Endothelial cell (in vitro differentiated cells): ENCODE measurements at regions not wholly inside any gene's neighbourhood (a gene's known extent, or its start where the extent isn't known, plus 50 kb on each side); places are given as distances from the start of the nearest gene placed in this dataset.
"Not testable (repeated sequence)": the region's sequence is repeated elsewhere in the genome, so short reads cannot be mapped to it uniquely, and the experiment has no call there.

Experiments used
- DNase-seq: peaks from one replicate; pipeline ENCODE4 v3.0.0; 2021; ENCODE audit warnings: low spot score
- H3K27ac Mint-ChIP-seq: one replicate; pipeline ENCODE4 v1.8.0; 2021; ENCODE audit warnings: mixed read lengths, inconsistent platforms; ENCODE audit not compliant: unreplicated experiment
- H3K27me3 Mint-ChIP-seq: one replicate; pipeline ENCODE4 v1.8.0; 2021; ENCODE audit warnings: mild to moderate bottlenecking, moderate library complexity, mixed read lengths, inconsistent platforms; ENCODE audit not compliant: unreplicated experiment
- H3K36me3 Mint-ChIP-seq: one replicate; pipeline ENCODE4 v1.8.0; 2021; ENCODE audit warnings: mild to moderate bottlenecking, low read depth, mixed read lengths, inconsistent platforms; ENCODE audit not compliant: unreplicated experiment
- H3K4me1 Mint-ChIP-seq: one replicate; pipeline ENCODE4 v1.8.0; 2021; ENCODE audit warnings: mild to moderate bottlenecking, mixed read lengths, inconsistent platforms; ENCODE audit not compliant: unreplicated experiment
- H3K4me3 Mint-ChIP-seq: one replicate; pipeline ENCODE4 v1.8.0; 2021; ENCODE audit warnings: mild to moderate bottlenecking, mixed read lengths, inconsistent platforms; ENCODE audit not compliant: unreplicated experiment
- H3K9me3 Mint-ChIP-seq: one replicate; pipeline ENCODE4 v1.8.0; 2021; ENCODE audit warnings: mixed read lengths, inconsistent platforms; ENCODE audit not compliant: unreplicated experiment
- TF ChIP-seq, protein P1 (sequence below): fragments of 200-600 bp; sonication (generic); IDR thresholded peaks from one replicate; pipeline ENCODE4 v1.5.0; 2021; ENCODE audit warnings: antibody characterized with exemption; ENCODE audit not compliant: unreplicated experiment

DNA sequence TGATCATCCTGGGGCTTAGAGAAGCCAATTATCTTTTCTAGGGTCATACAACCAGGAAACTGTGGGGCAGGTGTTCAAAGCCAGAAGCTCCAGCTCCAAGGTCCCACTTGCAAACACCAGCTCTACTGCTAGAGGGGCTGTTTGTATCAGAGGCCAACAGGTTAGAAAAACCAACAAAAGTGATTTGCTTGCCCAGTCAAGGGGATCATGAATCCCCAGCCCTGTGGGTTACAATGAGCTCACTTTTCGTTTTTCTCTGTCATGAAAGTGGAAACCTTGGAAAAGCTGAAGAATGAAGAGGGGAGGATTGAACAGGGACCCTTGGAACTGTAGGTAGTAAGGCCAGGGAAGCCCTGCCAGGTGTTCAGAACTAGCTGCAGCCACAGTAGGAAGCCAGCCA, 119.2 kb downstream of the SPP2 start:
- Mint-ChIP-seq H3K4me1 (peaks cover 3% of the 10 kb centered on the region), H3K4me3 (no peak overlapping the region), H3K27me3 (peaks cover 2% of the 10 kb centered on the region), H3K36me3 (no peaks in the 10 kb centered on the region), H3K27ac (no peak overlapping the region), H3K9me3 (no peaks in the 10 kb centered on the region)
- TF ChIP-seq, protein P1, sequence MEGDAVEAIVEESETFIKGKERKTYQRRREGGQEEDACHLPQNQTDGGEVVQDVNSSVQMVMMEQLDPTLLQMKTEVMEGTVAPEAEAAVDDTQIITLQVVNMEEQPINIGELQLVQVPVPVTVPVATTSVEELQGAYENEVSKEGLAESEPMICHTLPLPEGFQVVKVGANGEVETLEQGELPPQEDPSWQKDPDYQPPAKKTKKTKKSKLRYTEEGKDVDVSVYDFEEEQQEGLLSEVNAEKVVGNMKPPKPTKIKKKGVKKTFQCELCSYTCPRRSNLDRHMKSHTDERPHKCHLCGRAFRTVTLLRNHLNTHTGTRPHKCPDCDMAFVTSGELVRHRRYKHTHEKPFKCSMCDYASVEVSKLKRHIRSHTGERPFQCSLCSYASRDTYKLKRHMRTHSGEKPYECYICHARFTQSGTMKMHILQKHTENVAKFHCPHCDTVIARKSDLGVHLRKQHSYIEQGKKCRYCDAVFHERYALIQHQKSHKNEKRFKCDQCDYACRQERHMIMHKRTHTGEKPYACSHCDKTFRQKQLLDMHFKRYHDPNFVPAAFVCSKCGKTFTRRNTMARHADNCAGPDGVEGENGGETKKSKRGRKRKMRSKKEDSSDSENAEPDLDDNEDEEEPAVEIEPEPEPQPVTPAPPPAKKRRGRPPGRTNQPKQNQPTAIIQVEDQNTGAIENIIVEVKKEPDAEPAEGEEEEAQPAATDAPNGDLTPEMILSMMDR: no peak
- no peak for DNase-seq

DNA sequence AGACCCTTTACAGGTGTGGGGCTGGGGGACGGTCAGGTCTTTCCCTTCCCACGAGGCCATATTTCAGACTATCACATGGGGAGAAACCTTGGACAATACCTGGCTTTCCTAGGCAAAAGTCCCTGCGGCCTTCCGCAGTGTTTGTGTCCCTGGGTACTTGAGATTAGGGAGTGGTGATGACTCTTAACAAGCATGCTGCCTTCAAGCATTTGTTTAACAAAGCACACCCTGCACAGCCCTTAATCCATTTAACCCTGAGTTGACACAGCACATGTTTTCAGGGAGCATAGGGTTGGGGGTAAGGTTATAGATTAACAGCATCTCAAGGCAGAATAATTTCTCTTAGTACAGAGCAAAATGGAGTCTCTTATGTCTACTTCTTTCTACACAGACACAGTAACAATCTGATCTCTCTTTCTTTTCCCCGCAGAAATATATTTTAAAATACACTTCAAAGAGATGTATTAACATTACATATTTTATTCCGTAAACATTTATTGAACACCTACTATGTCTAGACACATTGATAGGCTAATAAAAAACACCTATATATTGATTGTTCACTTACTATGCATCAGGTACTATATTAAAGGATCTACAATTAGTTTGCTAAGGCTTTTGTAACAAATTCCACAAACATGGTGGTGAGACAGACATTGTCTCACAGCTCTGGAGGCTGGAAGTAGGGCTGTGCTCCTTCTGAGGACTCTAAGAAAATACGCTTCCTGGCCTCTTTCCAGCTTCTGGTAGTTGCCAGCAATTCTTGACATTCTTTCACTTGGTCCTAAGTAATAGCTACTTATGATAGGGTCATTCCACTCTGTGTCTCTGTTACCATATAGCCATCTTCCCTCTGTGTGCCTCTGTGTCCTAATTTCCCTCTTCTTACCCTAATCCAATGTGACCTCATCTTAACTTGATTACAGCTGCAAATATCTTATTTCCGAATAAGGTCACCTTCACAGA, 118.4 kb downstream of the SPP2 start:
- not testable (repeated sequence) for H3K27me3 Mint-ChIP-seq

DNA sequence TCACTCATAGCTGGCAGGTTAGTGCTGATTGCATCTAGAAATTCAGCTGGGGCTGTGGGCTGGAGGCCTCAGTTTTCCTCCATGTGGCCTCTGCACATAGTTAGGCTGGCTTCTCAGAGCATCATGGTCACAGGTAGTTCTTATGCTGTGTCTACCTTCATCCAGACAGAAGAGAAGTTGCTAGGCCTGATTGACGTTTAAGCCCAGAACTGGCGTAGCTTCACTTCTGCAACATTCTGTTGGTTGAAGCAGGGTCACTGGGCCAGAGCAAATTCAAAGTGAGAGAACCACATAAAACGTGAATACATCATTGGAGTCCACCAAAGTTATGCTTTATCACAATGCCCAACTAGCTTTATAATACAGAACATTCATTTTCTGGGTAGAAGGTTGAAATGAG, 116.0 kb downstream of the SPP2 start:
- TF ChIP-seq, protein P1: no peak
- Mint-ChIP-seq H3K36me3 (no peaks in the 10 kb centered on the region), H3K4me3 (no peak overlapping the region), H3K27ac (no peak overlapping the region), H3K4me1 (no peaks in the 10 kb centered on the region), H3K27me3 (peaks cover 2% of the 10 kb centered on the region), H3K9me3 (no peaks in the 10 kb centered on the region)
- no peak for DNase-seq

More for the DNA sequence above, 118.4 kb downstream of the SPP2 start:
- H3K9me3 Mint-ChIP-seq, H3K27ac Mint-ChIP-seq, H3K36me3 Mint-ChIP-seq, DNase-seq, H3K4me1 Mint-ChIP-seq, H3K4me3 Mint-ChIP-seq: not testable (repeated sequence)

DNA sequence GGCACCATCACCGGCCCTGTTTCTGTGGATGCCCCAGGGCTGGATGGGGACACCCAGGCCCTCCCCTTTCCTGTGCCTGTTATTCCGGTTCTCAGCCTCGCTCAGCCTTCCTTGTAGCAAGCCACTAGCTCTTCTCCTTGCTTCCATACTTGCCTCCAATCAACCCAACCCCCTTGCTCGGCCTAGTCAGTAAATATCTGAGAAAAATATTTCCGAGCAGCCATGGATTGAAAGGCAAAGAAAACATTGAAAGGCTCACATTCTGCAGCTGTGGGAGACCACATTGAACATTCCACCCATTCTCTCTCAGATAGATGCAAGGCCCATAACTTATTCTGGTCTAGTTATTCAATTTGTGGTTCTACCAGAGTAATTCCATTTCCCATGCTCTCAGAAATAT, 114.9 kb downstream of the SPP2 start:
- no peak for DNase-seq
- H3K4me1 Mint-ChIP-seq: no peaks in the 10 kb centered on the region
- no peaks in the 10 kb centered on the region for H3K9me3 Mint-ChIP-seq
- no peak overlapping the region for H3K4me3 Mint-ChIP-seq
- TF ChIP-seq, protein P1: no peak
- H3K36me3 Mint-ChIP-seq: no peaks in the 10 kb centered on the region
- H3K27ac Mint-ChIP-seq: no peak overlapping the region
- H3K27me3 Mint-ChIP-seq: no peaks in the 10 kb centered on the region

DNA sequence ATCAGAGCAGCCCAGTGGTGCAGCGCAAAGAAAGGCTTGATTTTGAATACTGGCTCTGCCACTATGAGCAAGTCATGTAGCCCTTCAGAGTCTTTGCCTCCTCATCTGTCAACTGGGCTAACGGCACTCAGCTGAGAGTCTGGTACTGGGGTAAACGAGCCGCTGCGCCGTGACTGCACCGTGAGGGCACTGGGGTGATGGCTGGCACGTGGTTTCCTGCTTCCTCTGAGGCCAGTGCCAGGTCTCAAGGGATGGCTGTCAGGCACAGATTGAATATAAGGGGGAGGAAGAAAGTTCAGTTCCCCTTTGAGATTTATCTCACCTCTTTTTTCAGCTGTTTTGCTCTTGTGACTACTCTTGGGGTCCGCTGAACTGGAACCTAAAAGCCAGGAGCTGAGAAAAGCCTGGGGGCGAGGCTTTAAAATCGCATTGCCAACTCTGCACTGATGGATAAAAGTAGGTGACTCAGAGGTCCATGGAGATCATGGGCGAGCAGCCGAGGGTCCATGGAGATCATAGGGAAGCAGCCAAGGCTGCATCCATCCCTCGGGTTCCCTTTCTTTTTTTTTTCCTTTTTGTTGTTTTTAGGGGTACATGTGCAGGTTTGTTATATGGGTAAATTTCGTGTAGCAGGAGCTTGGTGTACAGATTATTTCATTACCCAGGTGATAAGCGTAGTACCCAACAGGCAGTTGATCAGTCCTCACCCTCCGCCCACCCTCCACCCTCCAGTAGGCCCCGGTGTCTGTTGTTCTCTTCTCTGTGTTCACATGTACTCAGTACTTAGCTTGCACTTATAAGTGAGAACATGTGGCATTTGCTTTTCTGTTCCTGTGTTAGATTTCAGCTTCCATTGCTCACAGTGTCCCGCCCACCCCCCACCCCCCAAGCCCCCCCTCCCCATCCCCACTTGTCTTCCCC, 114.3 kb downstream of the SPP2 start:
- no peaks in the 10 kb centered on the region for H3K27me3 Mint-ChIP-seq
- no peak for DNase-seq
- no peak overlapping the region for H3K27ac Mint-ChIP-seq
- H3K36me3 Mint-ChIP-seq: no peaks in the 10 kb centered on the region
- no peak overlapping the region for H3K4me3 Mint-ChIP-seq
- H3K4me1 Mint-ChIP-seq: no peaks in the 10 kb centered on the region
- TF ChIP-seq, protein P1: no peak
- H3K9me3 Mint-ChIP-seq: no peaks in the 10 kb centered on the region
